Uterus (tissue), 2 donors: ENCODE measurements at regions not wholly inside any gene's neighbourhood (a gene's known extent, or its start where the extent isn't known, plus 50 kb on each side); places are given as distances from the start of the nearest gene placed in this dataset.

ENCODE experiments used
- CTCF ChIP-seq, 4 experiments: fragments of 200-600 bp in 2 of 4; fragments of 450-650 bp in 2 of 4; sonication (generic) in 2 of 4; IDR thresholded peaks; one replicate each; pipeline ENCODE4 v1.5.1; 2016 to 2019; ENCODE audit warnings: antibody characterized with exemption in 4 of 4, mild to moderate bottlenecking in 2 of 4, moderate library complexity in 1 of 4
- POLR2A ChIP-seq, 2 donors: fragments of 450-650 bp; IDR thresholded peaks; one replicate each; pipeline ENCODE4 v1.6.1; 2016; ENCODE audit warnings: antibody characterized with exemption in 2 of 2, mild to moderate bottlenecking in 1 of 2, moderate library complexity in 1 of 2

- TF ChIP-seq POLR2A (IDR thresholded peaks at IDR 0.05), result no peak
- no peak for TF ChIP-seq CTCF (IDR thresholded peaks at IDR 0.05)
Observed at GRCh38 chr20:40276301-40276700, 412.7 kb downstream of the MAFB start.
